CD4-positive, alpha-beta T cell treated with Interleukin-17A for 4 hours (primary cell): ENCODE measurements at regions not wholly inside any gene's neighbourhood (a gene's known extent, or its start where the extent isn't known, plus 50 kb on each side); places are given as distances from the start of the nearest gene placed in this dataset.

ENCODE experiments used
- DNase-seq: peaks from one replicate; pipeline ENCODE4 v3.0.0-alpha.2; 2020; ENCODE audit warnings: mixed read lengths

GRCh38 chr9:80964914-80965313, 724.4 kb downstream of the TLE1 start:
- no peak for DNase-seq

DNA sequence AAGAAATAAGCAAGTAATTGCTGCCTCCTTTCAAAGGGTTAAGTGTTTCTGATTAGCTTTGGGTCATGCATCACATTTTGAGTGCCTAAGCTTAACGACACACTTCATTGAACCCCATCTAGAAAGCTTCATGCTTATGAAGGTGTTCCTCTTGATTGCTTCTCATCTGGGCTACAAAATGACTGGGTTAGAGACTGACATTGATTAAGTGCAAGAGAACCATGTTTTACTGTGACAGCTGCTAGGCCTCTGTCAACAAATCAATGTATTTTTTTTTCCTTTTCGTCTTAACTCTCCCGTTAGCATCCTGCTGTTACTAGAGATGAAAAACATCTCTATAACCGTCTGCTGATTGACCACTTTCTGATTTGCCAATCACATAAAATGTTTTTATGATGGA, 725.0 kb downstream of the TLE1 start:
- no peak for DNase-seq

GRCh38 chr9:80957801-80958200, 731.5 kb downstream of the TLE1 start:
- DNase-seq, result no peak

- no peak for DNase-seq
These were observed 734.8 kb downstream of the TLE1 start for GRCh38 chr9:80954521-80954920.

GRCh38 chr9:80952363-80952922, 736.9 kb downstream of the TLE1 start:
- DNase-seq, result no peak

DNA sequence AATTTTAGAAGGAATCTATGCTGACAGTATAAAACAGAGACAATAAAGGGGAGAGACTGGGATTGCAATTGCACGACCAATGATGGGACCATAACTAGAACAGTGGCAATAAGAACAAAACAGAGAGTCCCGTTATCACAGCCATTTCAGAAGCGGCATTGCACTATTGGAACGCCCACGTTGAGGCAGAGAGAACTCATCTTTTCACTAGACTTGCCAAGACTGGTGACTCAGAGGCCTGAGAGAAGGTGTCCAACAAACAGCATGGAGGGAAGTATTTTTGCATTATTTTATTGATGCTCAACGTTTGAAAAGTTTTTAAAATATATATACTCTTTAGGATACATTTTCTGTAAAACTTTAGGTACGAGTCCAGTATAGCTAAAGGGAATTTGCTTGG, 737.7 kb downstream of the TLE1 start:
- no peak for DNase-seq

GRCh38 chr9:80948876-80949275, 740.5 kb downstream of the TLE1 start:
- DNase-seq, result no peak

GRCh38 chr9:80948066-80948465, 741.3 kb downstream of the TLE1 start:
- no peak for DNase-seq

GRCh38 chr9:80946496-80947170, 742.7 kb downstream of the TLE1 start:
- DNase-seq, result no peak

DNA sequence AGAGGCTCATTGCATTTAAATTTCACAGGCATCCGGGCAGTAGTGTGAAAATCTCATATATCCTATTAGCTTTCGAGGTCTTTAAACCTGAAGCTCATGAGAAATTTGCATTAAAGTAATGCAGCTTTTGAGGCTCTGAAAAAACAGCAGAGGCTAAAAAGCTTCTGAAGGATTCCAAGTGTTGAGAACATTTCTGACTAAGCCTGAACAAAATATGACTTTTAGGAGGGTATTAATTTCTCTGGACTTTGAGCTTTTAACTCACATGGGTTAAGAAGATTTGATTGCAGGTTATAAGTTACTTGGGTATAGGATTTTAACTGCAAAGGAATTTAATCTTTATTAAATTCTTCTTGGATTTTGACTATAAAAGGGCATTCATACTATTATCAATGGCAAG, 743.9 kb downstream of the TLE1 start:
- no peak for DNase-seq

DNA sequence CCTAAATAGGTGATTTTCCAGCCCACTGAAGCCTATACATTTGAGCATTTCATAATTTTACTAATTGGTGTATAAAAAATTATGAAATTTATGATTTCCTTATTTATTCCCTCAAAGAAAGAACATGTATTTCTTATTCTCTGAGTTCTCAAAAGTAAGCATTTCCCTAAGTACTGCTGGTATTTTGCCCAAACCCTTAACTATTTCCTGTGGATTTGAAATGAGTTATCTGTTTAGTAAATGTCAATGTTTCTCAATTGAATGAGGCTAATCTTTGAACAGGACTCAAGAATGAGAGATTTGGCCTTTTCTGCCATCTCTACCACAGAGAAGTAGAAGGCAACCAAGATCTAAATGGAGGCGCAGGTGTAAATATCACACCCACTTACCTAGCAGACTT, 751.7 kb downstream of the TLE1 start:
- no peak for DNase-seq

DNA sequence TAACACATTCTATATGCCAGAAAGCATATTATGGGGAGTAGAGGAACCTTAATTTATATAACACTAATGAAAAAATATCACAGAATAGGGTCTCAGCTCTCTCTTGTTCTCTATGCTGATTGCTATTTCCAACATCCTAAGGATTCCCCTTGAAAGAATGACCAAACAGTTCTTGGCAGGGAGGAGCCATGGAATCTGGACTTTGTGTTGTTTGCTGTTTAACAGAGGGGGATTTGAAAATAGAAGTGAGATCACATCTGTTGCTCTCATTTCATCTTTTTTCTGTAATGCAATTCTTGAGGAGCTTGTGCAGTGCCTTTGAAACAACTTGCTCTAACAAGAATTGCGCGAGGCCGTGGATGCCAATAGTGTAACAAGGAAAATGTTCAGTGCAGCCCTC, 755.3 kb downstream of the TLE1 start:
- DNase-seq, result no peak

DNA sequence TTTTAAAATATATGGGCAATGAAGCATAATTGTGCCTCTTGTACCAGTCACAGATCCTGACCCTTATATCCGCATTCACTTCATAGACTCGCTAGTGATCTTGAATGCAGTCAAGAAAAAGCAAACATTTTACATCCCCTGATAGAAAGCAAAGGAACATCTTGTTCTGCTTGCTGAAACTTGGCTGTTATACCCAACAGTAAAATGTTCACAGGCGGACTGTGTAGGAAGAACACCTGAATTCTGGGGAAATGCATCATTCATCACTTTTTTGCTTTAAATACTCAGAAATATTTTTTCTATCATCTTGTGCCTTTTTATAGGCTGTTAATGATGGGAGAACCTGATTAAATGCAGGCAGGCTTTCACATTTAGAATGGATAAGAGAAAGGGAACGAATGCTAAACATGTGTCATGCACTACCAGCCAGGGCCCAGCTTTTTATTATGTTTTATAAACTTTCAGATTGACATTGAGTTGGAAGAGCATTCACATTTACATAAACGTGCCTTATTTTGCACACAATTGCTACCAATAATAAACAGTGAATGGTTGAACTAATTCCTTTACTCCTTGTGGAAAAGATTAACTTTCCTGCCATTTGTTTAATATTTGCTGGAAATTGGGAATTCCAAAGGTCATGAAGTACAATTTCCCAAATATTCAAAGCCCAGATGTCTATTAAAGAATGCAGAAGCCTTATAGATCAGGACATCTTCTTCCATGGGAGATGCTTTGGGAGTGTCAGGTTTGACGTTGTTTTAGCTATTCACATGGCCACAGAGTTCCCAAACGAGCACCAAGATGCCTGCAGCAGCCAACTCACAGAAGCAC, 756.2 kb downstream of the TLE1 start:
- DNase-seq, result no peak

DNA sequence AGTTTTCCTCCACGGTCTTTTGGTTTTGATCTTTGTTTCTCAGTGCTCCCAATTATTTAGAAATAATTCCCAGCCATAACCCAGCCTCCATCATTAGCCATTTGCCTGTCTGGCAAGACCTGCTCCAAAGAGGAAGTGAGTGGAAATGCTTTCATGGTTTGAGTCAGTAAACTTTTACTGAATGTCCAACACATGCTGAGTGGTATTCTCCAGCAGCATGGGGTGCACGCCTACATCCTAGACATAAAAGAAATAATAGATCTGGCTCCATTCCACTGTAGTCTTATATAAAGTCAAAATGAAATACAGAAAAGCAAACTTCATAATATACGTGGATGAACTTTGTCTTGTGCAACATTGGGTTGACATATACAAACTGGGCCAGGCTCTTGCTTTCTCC, 757.2 kb downstream of the TLE1 start:
- no peak for DNase-seq

GRCh38 chr9:80931163-80931562, 758.2 kb downstream of the TLE1 start:
- DNase-seq, result no peak

- no peak for DNase-seq
These were observed 760.6 kb downstream of the TLE1 start for GRCh38 chr9:80928697-80929096.

DNA sequence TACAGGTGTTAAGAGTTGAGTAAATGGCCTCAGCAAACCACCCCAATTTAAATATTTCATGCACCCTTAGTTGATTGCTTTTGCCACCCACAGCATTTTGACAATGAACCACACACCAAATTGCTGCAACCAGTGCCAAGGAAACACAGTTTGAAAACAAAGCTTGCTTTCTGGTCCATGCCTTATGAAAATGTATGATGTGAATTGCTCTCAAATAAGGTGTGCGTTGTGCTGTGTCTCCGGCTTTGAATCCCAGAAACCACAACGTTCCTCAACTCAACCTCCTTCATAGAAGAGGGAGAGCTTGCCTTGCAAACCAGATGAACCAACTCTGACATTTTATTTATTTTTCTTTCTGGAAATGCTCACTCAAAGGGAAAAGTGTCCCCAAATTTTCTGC, 762.7 kb downstream of the TLE1 start:
- DNase-seq, result no peak

GRCh38 chr9:80922544-80922943, 766.8 kb downstream of the TLE1 start:
- no peak for DNase-seq

- DNase-seq, result no peak
These were observed 782.6 kb downstream of the TLE1 start for GRCh38 chr9:80906728-80907127.

- DNase-seq, result no peak
These were observed 790.1 kb downstream of the TLE1 start for GRCh38 chr9:80899208-80899607.

GRCh38 chr9:80893190-80893589, 796.2 kb downstream of the TLE1 start:
- no peak for DNase-seq

- no peak for DNase-seq
These were observed 796.6 kb downstream of the TLE1 start for GRCh38 chr9:80892703-80893102.

DNA sequence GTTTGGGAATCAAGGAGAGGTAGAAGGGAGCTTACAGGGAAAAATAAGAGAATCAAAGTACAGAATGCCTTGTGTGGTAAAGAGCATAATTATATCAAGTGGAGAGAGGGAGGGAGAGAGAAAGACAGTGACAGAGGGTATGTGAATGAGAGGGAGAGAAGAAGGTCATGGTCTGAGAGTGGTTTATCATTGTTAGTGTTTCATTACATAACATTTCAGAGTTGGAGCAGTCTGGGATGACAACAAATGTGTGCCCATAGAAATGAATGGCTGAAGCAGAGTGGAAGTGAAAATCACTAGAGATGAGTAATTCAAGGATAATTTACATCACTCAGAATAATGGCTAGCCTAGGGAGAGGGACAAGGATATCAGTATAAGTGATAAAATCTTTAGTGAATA, 799.2 kb downstream of the TLE1 start:
- DNase-seq, result no peak

GRCh38 chr9:80885894-80886293, 803.5 kb downstream of the TLE1 start:
- no peak for DNase-seq
